ENCODE measurements at regions not wholly inside any gene's neighbourhood (a gene's known extent, or its start where the extent isn't known, plus 50 kb on each side); places are given as distances from the start of the nearest gene placed in this dataset.

DNA sequence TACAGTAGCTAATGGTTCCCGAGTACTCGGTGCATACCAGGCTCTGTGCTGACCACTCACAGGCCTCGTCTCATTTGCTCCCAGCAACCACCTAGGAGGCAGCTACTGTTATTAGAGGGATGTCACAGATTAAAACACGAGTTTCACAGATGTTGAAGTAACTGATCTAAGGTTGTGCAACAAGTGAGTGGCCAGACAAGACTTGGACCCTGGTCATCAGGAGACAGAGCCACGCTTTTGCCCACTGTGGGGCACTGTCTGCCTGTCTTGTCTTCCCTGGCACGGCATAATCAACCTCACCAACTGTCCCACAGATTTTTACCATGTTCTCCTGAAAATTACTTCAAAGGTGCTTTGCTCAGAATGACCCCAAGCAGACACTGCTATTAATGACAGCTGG lies 111.6 kb upstream of the HABP2 start:
- TF ChIP-seq, protein P1, sequence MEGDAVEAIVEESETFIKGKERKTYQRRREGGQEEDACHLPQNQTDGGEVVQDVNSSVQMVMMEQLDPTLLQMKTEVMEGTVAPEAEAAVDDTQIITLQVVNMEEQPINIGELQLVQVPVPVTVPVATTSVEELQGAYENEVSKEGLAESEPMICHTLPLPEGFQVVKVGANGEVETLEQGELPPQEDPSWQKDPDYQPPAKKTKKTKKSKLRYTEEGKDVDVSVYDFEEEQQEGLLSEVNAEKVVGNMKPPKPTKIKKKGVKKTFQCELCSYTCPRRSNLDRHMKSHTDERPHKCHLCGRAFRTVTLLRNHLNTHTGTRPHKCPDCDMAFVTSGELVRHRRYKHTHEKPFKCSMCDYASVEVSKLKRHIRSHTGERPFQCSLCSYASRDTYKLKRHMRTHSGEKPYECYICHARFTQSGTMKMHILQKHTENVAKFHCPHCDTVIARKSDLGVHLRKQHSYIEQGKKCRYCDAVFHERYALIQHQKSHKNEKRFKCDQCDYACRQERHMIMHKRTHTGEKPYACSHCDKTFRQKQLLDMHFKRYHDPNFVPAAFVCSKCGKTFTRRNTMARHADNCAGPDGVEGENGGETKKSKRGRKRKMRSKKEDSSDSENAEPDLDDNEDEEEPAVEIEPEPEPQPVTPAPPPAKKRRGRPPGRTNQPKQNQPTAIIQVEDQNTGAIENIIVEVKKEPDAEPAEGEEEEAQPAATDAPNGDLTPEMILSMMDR (IDR thresholded peaks at IDR 0.05): peak; percentile 53
- TF ChIP-seq TCF7L2 (IDR thresholded peaks at IDR 0.05; ENCODE audit: low read depth, low read length): no peak
- TF ChIP-seq, protein P2, sequence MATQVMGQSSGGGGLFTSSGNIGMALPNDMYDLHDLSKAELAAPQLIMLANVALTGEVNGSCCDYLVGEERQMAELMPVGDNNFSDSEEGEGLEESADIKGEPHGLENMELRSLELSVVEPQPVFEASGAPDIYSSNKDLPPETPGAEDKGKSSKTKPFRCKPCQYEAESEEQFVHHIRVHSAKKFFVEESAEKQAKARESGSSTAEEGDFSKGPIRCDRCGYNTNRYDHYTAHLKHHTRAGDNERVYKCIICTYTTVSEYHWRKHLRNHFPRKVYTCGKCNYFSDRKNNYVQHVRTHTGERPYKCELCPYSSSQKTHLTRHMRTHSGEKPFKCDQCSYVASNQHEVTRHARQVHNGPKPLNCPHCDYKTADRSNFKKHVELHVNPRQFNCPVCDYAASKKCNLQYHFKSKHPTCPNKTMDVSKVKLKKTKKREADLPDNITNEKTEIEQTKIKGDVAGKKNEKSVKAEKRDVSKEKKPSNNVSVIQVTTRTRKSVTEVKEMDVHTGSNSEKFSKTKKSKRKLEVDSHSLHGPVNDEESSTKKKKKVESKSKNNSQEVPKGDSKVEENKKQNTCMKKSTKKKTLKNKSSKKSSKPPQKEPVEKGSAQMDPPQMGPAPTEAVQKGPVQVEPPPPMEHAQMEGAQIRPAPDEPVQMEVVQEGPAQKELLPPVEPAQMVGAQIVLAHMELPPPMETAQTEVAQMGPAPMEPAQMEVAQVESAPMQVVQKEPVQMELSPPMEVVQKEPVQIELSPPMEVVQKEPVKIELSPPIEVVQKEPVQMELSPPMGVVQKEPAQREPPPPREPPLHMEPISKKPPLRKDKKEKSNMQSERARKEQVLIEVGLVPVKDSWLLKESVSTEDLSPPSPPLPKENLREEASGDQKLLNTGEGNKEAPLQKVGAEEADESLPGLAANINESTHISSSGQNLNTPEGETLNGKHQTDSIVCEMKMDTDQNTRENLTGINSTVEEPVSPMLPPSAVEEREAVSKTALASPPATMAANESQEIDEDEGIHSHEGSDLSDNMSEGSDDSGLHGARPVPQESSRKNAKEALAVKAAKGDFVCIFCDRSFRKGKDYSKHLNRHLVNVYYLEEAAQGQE (IDR thresholded peaks at IDR 0.05; ENCODE audit: insufficient read depth in 1 of 2, low read depth in 2 of 2, low read length in 1 of 2): no peak
- no peak for TF ChIP-seq POLR2AphosphoS5 (IDR thresholded peaks at IDR 0.05; ENCODE audit: low read depth, low read length)
